SKM-1 (cell line): ENCODE measurements at regions not wholly inside any gene's neighbourhood (a gene's known extent, or its start where the extent isn't known, plus 50 kb on each side); places are given as distances from the start of the nearest gene placed in this dataset.

Experiments used
- DNase-seq: peaks from one replicate; lab custom pipeline; 2025; ENCODE audit not compliant: unreplicated experiment; lab: John Stamatoyannopoulos, UW

- no peak for DNase-seq
Measured at GRCh38 chr18:41268271-41268670, 686.8 kb upstream of the PIK3C3 start.

DNA sequence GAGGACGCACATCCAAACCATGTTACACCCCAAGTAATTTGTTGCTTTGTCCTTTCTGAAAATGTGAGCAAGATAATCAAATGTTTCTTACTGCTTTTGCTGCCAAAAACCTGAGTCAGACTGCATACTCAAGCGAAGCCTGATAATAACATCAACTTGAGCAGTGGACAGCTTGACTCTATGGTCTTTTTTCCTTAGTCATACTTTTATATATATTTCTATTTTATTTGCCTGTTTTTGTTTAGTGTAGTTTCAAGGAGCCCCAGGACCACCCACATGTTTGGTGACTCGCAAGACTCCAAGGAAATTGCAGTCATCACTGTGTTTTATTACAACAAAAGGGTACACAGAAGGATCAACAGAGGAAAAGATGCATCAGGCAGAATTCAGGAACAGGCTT is 688.4 kb upstream of the PIK3C3 start:
- DNase-seq, result no peak

DNA sequence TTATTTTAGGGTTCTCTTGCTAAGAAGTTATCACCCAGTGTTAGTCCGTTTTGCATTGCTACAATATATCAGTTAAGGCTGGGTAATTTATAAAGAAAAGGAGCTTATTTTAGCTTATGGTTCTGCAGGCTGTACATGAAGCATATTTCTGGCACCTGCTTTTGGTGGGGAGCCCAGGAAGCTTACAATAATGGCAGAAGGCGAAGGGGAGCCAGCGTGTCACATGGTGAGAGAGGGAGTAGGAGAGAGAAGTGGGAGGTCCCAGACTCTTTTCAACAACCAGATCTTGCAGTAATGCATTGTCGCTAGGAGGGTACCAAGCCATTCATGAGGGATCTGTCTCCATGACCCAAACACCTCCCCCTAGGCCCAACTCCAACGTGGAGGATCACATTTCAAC is 688.8 kb upstream of the PIK3C3 start:
- no peak for DNase-seq

DNA sequence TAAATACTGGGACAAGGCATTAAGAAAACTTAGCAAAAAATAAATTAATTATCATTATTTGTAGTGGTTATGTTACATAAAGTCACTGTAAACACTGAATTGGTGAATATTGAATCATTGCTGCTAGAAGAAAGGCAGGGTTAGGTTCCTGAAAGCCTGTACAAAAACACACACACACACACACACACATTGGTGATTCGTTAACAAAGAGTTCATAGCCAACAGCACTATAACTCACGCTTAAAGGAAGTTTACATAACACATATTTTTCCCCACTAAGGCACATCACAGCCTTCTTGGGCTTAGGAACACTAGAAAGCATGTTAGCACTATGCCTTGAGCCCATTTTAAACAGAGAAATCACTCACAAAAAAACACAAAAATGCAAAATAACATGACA is 690.0 kb upstream of the PIK3C3 start:
- DNase-seq, result no peak

- no peak for DNase-seq
Measured at GRCh38 chr18:41263956-41264355, 691.1 kb upstream of the PIK3C3 start.

DNA sequence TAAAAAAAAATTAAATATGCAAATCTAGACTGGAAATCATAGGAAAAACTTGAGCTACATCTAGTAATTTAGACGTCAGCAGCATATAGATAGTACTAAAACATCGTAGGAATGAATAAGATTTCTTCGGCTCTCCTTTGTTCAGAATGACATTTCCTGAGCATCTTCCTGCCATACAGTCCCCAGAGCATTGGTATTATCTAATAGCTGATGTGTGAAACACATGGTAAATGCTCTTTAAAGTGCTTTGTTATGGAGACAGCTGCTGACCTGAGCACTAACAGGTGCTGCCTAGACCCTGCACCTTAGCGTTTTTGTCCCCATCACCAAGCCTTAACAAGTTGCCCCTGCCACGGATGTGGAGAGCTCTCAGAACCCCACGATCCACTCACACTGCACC is 692.3 kb upstream of the PIK3C3 start:
- no peak for DNase-seq

DNA sequence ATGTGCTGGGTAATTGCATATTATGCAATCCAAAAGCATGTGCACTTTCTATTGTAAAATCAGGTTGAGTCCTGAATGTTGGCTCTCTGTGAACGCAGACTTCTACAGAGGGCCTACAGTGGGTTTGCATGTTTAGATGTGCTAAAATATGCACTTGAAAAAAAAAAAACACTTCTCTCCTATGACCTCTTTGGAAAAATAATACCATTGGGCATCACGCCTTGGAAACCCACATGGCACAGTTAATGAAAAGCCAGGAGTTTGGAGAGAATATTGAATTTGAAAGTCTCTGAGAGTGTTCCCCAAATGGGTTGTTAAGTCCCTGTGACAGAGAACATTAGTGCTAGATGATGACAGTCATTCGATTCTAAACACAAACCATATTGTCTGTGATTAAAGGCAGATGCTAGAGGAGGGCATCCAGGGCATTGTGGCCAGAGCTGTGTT is 710.4 kb upstream of the PIK3C3 start:
- no peak for DNase-seq

DNA sequence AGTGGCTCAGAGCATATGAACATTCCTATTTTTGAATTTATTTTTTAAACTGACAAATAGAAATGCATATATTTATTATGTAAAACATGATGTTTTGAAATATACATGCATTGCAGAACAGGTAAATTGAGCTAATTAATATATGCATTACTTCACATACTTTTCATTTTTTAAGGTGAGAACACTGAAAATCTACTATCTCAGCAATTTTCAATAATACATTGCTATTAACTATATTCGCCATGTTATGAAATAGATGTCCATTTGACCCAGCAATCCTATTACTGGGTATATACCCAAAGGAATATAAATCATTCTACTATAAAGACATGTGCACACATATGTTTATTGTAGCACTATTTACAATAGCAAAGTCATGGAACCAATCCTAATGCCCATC is 717.7 kb upstream of the PIK3C3 start:
- no peak for DNase-seq

- DNase-seq, result no peak
Measured at GRCh38 chr18:41231681-41232080, 723.4 kb upstream of the PIK3C3 start.

- no peak for DNase-seq
Measured at GRCh38 chr18:41227993-41228392, 727.0 kb upstream of the PIK3C3 start.

DNA sequence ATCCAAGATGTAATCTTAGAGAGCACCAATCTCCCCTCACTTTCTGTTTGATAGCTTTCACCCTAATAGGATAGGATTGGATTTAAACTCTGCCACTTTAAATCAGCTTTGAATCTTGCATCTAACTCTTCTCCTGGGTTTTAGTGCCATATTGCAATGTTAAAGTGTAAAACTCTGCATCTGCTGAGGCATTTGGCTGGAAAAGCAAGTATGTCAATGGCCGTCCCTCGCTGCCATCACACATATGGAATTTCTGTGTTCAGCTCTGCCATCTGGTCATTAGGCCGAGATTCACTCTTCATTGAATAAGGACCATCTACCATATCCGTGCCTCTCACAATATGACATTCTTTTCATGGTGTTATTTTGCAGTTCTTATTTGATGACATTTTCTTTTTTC is 728.1 kb upstream of the PIK3C3 start:
- no peak for DNase-seq

DNA sequence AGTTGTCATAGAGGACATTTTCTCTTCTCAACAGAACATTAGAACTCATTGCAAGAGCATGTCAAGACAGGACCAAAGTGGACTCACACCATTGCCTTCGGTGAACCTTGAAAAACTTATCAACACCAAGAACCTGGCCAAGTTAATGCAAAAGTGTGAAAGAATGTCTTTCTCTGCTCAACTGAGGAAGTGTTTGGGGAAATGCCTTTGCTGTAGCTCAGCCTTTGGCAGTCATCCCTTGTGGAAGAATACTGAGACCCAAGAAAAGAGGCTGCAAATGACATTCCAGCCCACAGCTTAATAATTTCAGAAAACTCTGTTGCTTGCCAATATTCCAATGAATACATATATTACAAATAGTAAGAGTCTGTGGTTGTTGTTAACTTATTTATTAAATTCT is 728.8 kb upstream of the PIK3C3 start:
- no peak for DNase-seq

DNA sequence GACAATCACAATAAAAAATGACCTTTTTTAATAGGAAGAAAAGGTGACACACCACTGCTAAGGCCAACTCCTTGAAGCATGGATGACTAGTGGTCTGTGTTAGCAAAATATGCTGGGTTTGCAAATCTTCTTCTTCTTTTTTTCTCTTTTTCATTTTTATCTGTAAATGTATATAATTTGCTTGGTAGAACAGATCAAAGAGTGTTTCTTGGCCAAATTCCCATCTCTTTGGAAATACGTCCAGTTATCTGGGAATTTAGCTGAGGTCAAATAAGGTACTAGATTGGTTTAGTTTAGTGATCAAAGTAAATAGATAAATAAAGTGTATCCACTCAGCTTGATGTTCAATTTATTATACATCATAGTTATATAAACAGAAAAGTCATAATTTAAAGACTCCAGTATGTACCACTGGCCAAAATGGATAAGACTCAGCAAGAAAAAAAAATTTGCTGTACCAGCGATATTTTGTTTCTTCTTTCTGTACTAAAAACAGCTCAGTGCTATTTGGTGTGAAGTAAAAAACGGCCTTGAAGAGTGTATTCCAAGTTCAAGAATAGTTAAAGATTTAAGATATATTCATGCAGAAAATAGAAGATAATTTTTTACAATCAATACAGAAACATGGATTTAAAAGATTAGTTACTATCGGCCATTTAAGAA is 738.6 kb upstream of the PIK3C3 start:
- no peak for DNase-seq

DNA sequence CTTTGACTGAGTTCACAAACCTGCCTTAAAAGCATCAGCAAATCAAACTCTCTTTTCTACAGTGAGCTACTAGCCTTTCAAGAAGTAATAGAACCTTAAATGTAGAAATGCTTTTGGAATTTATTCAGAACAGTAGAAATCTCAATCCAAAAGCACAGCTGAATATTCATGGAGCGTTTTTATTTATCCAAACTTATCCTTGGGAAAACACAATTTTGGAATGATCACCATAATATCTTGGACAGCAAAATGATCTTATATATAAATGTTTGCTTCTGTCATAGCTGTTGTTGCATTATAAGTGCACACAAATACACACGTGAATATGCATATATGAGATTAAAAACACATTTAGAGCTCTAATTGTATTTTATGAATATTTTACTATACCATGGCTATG is 747.3 kb upstream of the PIK3C3 start:
- no peak for DNase-seq

DNA sequence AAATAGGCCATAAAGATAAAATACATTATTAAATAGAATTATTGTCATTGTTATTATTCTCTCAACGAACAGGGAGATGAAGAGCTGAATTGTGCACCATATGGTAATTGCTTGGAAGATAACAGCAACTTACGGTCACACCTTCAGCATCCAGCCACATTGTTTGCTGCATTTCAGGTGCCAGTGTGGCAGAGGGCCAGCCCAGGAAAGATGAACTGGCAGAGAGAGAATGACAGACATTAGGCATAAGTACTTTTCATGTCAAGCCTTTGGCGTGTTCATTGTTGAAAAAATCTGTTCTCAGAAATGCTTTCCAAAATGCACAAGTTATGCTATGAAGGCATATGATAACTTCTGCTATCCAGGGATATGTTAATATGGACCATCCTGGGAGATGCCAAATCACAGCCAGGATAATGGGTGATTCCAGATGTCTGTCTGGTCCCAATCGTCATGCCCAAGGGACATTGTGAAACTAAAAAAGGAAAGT is 748.6 kb upstream of the PIK3C3 start:
- no peak for DNase-seq

GRCh38 chr18:41199212-41199611 is 755.8 kb upstream of the PIK3C3 start:
- no peak for DNase-seq

GRCh38 chr18:41197967-41198366 is 757.1 kb upstream of the PIK3C3 start:
- no peak for DNase-seq

- DNase-seq, result no peak
Measured at GRCh38 chr18:41170346-41170745, 784.7 kb upstream of the PIK3C3 start.

- DNase-seq, result no peak
Measured at GRCh38 chr18:41165625-41166024, 789.4 kb upstream of the PIK3C3 start.

GRCh38 chr18:41162781-41163180 is 792.3 kb upstream of the PIK3C3 start:
- no peak for DNase-seq

GRCh38 chr18:41162191-41162590 is 792.8 kb upstream of the PIK3C3 start:
- no peak for DNase-seq

DNA sequence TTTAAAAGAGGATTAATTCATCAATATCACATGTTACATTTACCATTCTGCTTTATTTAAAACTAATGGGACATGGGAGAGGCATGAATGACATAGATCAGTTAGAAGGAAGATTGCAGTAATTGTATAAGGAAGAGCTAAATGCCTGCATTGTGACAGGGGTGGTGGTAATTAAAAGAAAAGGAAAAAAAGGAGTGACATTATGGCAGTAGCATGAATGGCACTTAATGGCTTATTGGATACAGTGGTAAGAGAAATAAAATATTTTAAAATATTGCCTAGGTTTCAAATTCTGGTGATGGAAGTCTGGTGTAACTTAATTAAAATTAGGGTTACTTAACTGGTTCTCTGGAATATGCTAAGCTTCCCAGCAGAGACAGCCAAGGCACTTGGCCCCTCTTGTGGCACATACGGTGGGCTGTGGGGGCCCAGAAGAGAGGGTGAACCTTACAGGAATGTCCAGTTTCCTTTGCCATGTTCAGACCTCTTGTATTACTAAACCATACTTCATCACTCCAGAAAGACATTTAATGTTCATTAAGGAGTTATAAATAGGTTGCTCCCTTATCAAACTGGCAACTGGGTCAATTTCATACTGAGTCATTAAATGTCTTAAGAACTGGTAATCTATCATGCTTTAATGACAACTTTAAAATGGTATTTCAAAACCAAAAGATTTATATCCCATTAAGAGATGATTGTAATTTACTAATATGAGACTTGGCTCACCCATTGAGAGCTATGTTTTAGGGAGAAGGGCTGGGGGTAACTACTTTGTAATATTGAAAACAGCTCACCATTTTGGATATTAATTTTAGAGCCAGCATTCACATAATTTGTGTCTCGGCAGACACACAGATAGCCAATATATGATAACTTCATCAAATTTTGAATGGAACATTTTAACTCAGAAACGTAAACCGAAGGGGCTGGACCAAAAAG is 798.9 kb upstream of the PIK3C3 start:
- DNase-seq, result no peak
